ENCODE measurements at regions not wholly inside any gene's neighbourhood (a gene's known extent, or its start where the extent isn't known, plus 50 kb on each side); places are given as distances from the start of the nearest gene placed in this dataset.

DNA sequence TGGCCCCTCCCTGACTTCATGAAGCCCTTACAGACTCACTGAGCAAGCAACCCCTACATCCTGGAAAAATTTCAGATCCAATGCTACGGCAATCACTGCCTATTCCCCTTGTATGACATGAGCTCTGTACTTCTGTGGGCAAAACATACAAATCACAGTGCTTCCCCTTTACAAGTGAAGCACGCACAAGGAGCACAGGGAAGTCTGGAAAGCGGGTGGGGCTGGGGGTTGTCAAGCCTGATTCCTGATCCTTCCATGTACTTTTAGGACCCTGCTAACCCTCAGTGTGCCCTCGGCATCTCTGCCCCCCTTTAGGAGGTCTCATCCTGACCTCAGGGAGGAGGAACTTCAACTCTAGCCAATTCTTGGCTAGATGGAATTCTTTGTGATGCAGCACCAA, 405.7 kb upstream of the POU3F1 start:
- Mint-ChIP-seq H3K36me3 (ENCODE audit: low read depth) (no peaks in the 10 kb centered on the region), H3K27me3 (peaks cover 5% of the 10 kb centered on the region), H3K4me1 (ENCODE audit: low read depth) (no peaks in the 10 kb centered on the region), H3K4me3 (no peak overlapping the region), H3K9me3 (no peaks in the 10 kb centered on the region), H3K27ac (no peak overlapping the region)
- ChIA-PET POLR2A (no interaction called here), CTCF (no interaction called here)
- DNase-seq (no peak), ATAC-seq (no peak)
- TF ChIP-seq CTCF (IDR thresholded peaks at IDR 0.05) = no peak
- intact Hi-C loops (cut with micrococcal nuclease) = no loop called here

GRCh38 chr1:38451541-38451993, 405.0 kb upstream of the POU3F1 start:
- no peaks in the 10 kb centered on the region for H3K4me1 Mint-ChIP-seq (ENCODE audit: low read depth)
- DNase-seq = no peak
- ChIA-PET CTCF (no interaction called here), POLR2A (no interaction called here)
- intact Hi-C loops (cut with micrococcal nuclease) = no loop called here
- H3K9me3 Mint-ChIP-seq = no peaks in the 10 kb centered on the region
- no peaks in the 10 kb centered on the region for H3K36me3 Mint-ChIP-seq (ENCODE audit: low read depth)
- H3K4me3 Mint-ChIP-seq = no peak overlapping the region
- H3K27ac Mint-ChIP-seq = no peak overlapping the region
- no peak for TF ChIP-seq CTCF (IDR thresholded peaks at IDR 0.05)
- H3K27me3 Mint-ChIP-seq = peaks cover 7% of the 10 kb centered on the region
- no peak for ATAC-seq

DNA sequence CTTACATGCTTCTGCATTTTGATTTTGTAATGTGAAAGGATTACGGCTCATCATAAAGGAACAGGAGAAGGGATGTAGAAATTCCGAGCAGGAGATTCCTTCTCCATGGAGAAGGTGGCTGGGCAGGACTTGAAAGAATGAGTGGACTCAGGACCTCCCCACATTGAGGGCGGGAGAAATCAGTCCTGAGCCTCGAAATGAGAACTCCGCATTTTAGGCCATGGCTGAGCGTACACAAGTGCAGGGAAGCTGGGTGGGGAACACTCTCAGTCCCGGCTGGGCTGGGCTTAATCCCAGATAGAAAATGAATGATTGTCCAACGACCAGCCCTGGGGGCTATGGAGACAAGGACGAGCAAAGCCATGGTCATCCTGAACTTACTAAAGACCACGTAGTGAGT, 402.3 kb upstream of the POU3F1 start:
- no peak overlapping the region for H3K27ac Mint-ChIP-seq
- H3K4me1 Mint-ChIP-seq (ENCODE audit: low read depth) = no peaks in the 10 kb centered on the region
- H3K4me3 Mint-ChIP-seq = no peak overlapping the region
- H3K9me3 Mint-ChIP-seq = no peaks in the 10 kb centered on the region
- ATAC-seq (no peak), DNase-seq (no peak)
- ChIA-PET CTCF (interaction anchor here (1.2 kb wide), 1 partner anchor 41 kb away, joined by 4 read pairs; no protein-coding TSS in a partner anchor), POLR2A (no interaction called here)
- intact Hi-C loops (cut with micrococcal nuclease) = no loop called here
- H3K27me3 Mint-ChIP-seq = peaks cover 21% of the 10 kb centered on the region
- H3K36me3 Mint-ChIP-seq (ENCODE audit: low read depth) = no peaks in the 10 kb centered on the region
- TF ChIP-seq CTCF (IDR thresholded peaks at IDR 0.05) = no peak

DNA sequence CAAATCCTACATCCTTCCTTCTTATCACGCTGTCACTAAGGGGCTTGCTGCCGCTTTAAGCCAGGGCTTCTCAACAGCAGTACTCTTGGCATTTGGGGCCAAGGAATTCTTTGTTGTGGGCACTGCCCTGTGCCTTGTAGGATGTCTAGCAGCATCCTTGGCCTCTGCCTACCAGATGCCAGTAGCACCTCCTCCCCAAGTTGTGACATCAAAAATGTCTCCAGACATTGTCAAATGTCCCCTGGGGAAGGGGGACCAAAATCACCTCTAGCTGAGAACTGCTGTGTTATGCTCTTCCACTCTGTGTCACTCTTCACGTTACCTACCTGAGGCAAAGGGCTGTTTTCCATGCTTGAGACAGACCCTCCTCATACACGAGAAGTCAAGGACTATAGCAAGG, 400.3 kb upstream of the POU3F1 start:
- Mint-ChIP-seq H3K4me3 (no peak overlapping the region), H3K27me3 (peaks cover 27% of the 10 kb centered on the region), H3K4me1 (ENCODE audit: low read depth) (no peaks in the 10 kb centered on the region), H3K9me3 (peaks cover under 1% of the 10 kb centered on the region), H3K27ac (no peak overlapping the region), H3K36me3 (ENCODE audit: low read depth) (no peaks in the 10 kb centered on the region)
- intact Hi-C loops (cut with micrococcal nuclease) = no loop called here
- ChIA-PET POLR2A (no interaction called here), CTCF (no interaction called here)
- no peak for DNase-seq
- TF ChIP-seq CTCF (IDR thresholded peaks at IDR 0.05) = no peak
- no peak for ATAC-seq

DNA sequence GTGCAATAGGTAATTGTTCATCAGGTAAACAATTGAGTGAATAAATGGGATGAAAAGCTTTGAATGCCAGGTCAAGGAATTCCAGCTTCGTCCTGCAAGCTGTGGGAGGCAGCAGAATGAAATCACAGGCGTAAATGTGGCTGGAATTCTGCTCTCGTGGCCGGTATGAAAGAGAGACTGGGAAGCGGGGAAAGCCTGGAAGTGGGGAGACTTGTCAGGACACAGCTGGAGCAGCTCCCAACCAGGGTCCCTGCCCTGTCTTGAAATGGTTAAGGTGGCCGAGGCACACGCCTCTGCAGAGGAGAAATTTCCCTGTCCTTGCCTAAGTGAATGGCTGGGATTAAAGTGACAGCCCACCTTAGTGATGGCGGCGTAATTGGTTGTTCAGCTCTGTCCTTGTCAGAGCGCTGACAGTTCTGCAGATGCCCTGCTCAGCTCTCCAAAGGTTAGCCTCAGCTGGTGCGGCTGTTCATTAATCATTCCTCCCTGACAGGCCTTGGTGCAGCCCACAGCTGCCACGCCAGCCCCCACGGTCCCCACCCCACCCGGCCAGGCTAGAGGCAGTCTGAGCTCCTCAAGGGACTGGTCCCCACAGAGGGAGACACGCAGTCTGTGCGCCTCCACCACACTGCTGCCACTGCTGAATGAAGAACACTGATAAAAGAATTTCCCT, 398.3 kb upstream of the POU3F1 start:
- intact Hi-C loops (cut with micrococcal nuclease) = no loop called here
- ATAC-seq (no peak), DNase-seq (no peak)
- H3K9me3 Mint-ChIP-seq = peaks cover 13% of the 10 kb centered on the region
- ChIA-PET CTCF (no interaction called here), POLR2A (no interaction called here)
- peaks cover 2% of the 10 kb centered on the region for H3K36me3 Mint-ChIP-seq (ENCODE audit: low read depth)
- H3K4me1 Mint-ChIP-seq (ENCODE audit: low read depth) = no peaks in the 10 kb centered on the region
- no peak overlapping the region for H3K4me3 Mint-ChIP-seq
- H3K27ac Mint-ChIP-seq = no peak overlapping the region
- H3K27me3 Mint-ChIP-seq = peaks cover 37% of the 10 kb centered on the region
- TF ChIP-seq CTCF (IDR thresholded peaks at IDR 0.05) = no peak

Measured in activated CD8-positive, alpha-beta T cell treated with anti-CD3 and anti-CD28 coated beads for 36 hours (primary cell).